ENCODE measurements at regions not wholly inside any gene's neighbourhood (a gene's known extent, or its start where the extent isn't known, plus 50 kb on each side); places are given as distances from the start of the nearest gene placed in this dataset.

- no peak overlapping the region for H2BK15ac ChIP-seq (ENCODE audit: low read depth, low read length)
- H4K8ac ChIP-seq (ENCODE audit: low read depth in 2 of 2, low read length in 2 of 2) = no peak overlapping the region
- no peak overlapping the region for H3K56ac ChIP-seq (ENCODE audit: extremely low read depth, insufficient read depth, low read length)
- intact Hi-C loops (cut with micrococcal nuclease) (no loop called here), in situ Hi-C loops (cut with MboI; ENCODE audit: low sequenced_read_pairs) (no loop called here), dilution Hi-C loops (cut with HindIII; ENCODE audit: low sequenced_read_pairs, unreplicated experiment) (no loop called here)
- no peak overlapping the region for H4K5ac ChIP-seq (ENCODE audit: low read depth, low read length)
- ATAC-seq (ENCODE audit: low read depth) (no peak), DNase-seq (no peak)
- H2AK9ac ChIP-seq (replicated peaks; ENCODE audit: low read depth, low read length, poor library complexity) = no peak overlapping the region
- H3K27ac ChIP-seq (ENCODE audit: insufficient read depth, low read length) = no peak overlapping the region
- no peak overlapping the region for H2AK5ac ChIP-seq (ENCODE audit: low read depth, low read length)
- H3K9me1 ChIP-seq (ENCODE audit: insufficient read depth, low read length) = no peaks in the 10 kb centered on the region
- no peak overlapping the region for H2BK20ac ChIP-seq (ENCODE audit: low read depth, low read length)
- no peaks in the 10 kb centered on the region for H4K20me1 ChIP-seq (ENCODE audit: insufficient read depth, low read length)
- BruUV-seq (replicated peaks) = no TSS peak
- H3K14ac ChIP-seq (replicated peaks; ENCODE audit: low read depth, low read length) = no peak overlapping the region
- no peak overlapping the region for H3K4me2 ChIP-seq (ENCODE audit: low read depth, low read length)
- no peak overlapping the region for H3K4ac ChIP-seq (ENCODE audit: low read depth, low read length)
- H3K9me3 ChIP-seq (ENCODE audit: control insufficient read depth, insufficient read depth, low read length) = peaks cover 17% of the 10 kb centered on the region
- TF ChIP-seq CEBPB (IDR thresholded peaks at IDR 0.05; ENCODE audit: low read depth, low read length) (no peak), RCOR1 (IDR thresholded peaks at IDR 0.05; ENCODE audit: insufficient replicate concordance, low read length) (no peak), USF2 (IDR thresholded peaks at IDR 0.05; ENCODE audit: low read depth, low read length) (no peak), CTCF (conservative IDR thresholded peaks at IDR 0.05; ENCODE audit: low read depth, low read length) (no peak), BHLHE40 (IDR thresholded peaks at IDR 0.05; ENCODE audit: low read depth, low read length) (no peak), CHD1 (IDR thresholded peaks at IDR 0.05; ENCODE audit: low read depth, low read length) (no peak), FOS (IDR thresholded peaks at IDR 0.05; ENCODE audit: low read depth, low read length) (no peak), MAZ (IDR thresholded peaks at IDR 0.05; ENCODE audit: borderline replicate concordance, low read depth, low read length) (no peak), ELK1 (IDR thresholded peaks at IDR 0.05; ENCODE audit: borderline replicate concordance, low read depth, low read length) (no peak), NFE2L2 (IDR thresholded peaks at IDR 0.05; ENCODE audit: low read depth, low read length) (no peak), RAD21 (IDR thresholded peaks at IDR 0.05; ENCODE audit: low read length) (no peak), POLR2A (IDR thresholded peaks at IDR 0.05; ENCODE audit: low read depth, low read length) (no peak), MXI1 (IDR thresholded peaks at IDR 0.05; ENCODE audit: borderline replicate concordance, low read depth, low read length) (no peak), RFX5 (IDR thresholded peaks at IDR 0.05; ENCODE audit: low read depth, low read length) (no peak), MAFK (IDR thresholded peaks at IDR 0.05; ENCODE audit: low read depth, low read length) (no peak), SMC3 (IDR thresholded peaks at IDR 0.05; ENCODE audit: low read depth, low read length) (no peak)
- no peaks in the 10 kb centered on the region for H3K4me1 ChIP-seq (ENCODE audit: control insufficient read depth, insufficient read depth, low read length)
- no peak overlapping the region for H2BK5ac ChIP-seq (ENCODE audit: low read depth, low read length, poor library complexity, severe bottlenecking)
- no peak overlapping the region for H4K91ac ChIP-seq (ENCODE audit: insufficient read depth, low read depth, low read length)
- no CpG with 5 or more reads among the region's 6 CpGs for WGBS, 2 experiments (ENCODE audit: extremely low coverage in 2 of 2, insufficient read length in 1 of 2)
- no peak overlapping the region for H2BK120ac ChIP-seq (ENCODE audit: low read depth, low read length)
- H2AFZ ChIP-seq (replicated peaks; ENCODE audit: low read length, poor library complexity) = no peak overlapping the region
- no peaks in the 10 kb centered on the region for H3K27me3 ChIP-seq (ENCODE audit: control insufficient read depth, insufficient read depth, low read length)
- no peaks in the 10 kb centered on the region for H3K79me1 ChIP-seq (ENCODE audit: low read depth in 1 of 2, low read length in 2 of 2)
- no peak overlapping the region for H3K23ac ChIP-seq (ENCODE audit: low read depth, low read length)
- CTCF ChIA-PET = no interaction called here
- POLR2A ChIA-PET (ENCODE audit: unreplicated experiment) = no interaction called here
- no peak overlapping the region for H3K9ac ChIP-seq (ENCODE audit: low read depth, low read length)
- no peaks in the 10 kb centered on the region for H3K36me3 ChIP-seq (ENCODE audit: control insufficient read depth, insufficient read depth, low read length)
- no peak overlapping the region for H3K18ac ChIP-seq (ENCODE audit: low read depth, low read length)
- no peak overlapping the region for H3K4me3 ChIP-seq (ENCODE audit: insufficient read depth, low read depth, low read length)
Measured at GRCh38 chr7:68971634-68972340, 626.5 kb upstream of the AUTS2 start.

Data from IMR-90 (cell line).